Gastroesophageal sphincter (tissue), 3 donors: ENCODE measurements at regions not wholly inside any gene's neighbourhood (a gene's known extent, or its start where the extent isn't known, plus 50 kb on each side); places are given as distances from the start of the nearest gene placed in this dataset.

ENCODE experiments used
- EP300 ChIP-seq: sonication (generic); formaldehyde crosslinking; IDR thresholded peaks from one replicate; pipeline ENCODE4 v1.6.1; 2017; ENCODE audit warnings: antibody characterized with exemption, mild to moderate bottlenecking
- POLR2A ChIP-seq, 2 donors: fragments of 450-650 bp; IDR thresholded peaks; one replicate each; pipeline ENCODE4 v1.6.1; 2017; ENCODE audit warnings: antibody characterized with exemption in 2 of 2, mild to moderate bottlenecking in 2 of 2, moderate library complexity in 1 of 2
- POLR2AphosphoS5 ChIP-seq: sonication (generic); formaldehyde crosslinking; IDR thresholded peaks from one replicate; pipeline ENCODE4 v1.6.1; 2017; ENCODE audit warnings: antibody characterized with exemption
- TF ChIP-seq, protein P1 (sequence below), 4 experiments: fragments of 200-600 bp in 2 of 4; fragments of 450-650 bp in 2 of 4; sonication (generic) in 1 of 4; IDR thresholded peaks; one replicate each; pipeline ENCODE4 v1.5.1; 2017 to 2019; ENCODE audit warnings: antibody characterized with exemption in 4 of 4, mild to moderate bottlenecking in 2 of 4, moderate library complexity in 2 of 4

GRCh38 chr5:105088961-105089360 lies 1526.4 kb upstream of the NUDT12 start:
- TF ChIP-seq POLR2A (IDR thresholded peaks at IDR 0.05) (no peak), POLR2AphosphoS5 (no peak), EP300 (no peak)
- TF ChIP-seq, protein P1, sequence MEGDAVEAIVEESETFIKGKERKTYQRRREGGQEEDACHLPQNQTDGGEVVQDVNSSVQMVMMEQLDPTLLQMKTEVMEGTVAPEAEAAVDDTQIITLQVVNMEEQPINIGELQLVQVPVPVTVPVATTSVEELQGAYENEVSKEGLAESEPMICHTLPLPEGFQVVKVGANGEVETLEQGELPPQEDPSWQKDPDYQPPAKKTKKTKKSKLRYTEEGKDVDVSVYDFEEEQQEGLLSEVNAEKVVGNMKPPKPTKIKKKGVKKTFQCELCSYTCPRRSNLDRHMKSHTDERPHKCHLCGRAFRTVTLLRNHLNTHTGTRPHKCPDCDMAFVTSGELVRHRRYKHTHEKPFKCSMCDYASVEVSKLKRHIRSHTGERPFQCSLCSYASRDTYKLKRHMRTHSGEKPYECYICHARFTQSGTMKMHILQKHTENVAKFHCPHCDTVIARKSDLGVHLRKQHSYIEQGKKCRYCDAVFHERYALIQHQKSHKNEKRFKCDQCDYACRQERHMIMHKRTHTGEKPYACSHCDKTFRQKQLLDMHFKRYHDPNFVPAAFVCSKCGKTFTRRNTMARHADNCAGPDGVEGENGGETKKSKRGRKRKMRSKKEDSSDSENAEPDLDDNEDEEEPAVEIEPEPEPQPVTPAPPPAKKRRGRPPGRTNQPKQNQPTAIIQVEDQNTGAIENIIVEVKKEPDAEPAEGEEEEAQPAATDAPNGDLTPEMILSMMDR (IDR thresholded peaks at IDR 0.05), result no peak
